PFSK-1 (cell line): ENCODE measurements at regions not wholly inside any gene's neighbourhood (a gene's known extent, or its start where the extent isn't known, plus 50 kb on each side); places are given as distances from the start of the nearest gene placed in this dataset.

ENCODE experiments used
- FOXP2 ChIP-seq: optimal IDR thresholded peaks from 2 replicates; pipeline ENCODE3; 2011; ENCODE audit warnings: borderline replicate concordance, control low read depth, inconsistent platforms; ENCODE audit not compliant: insufficient read depth; ENCODE audit errors: extremely low read length, extremely low read depth
- POLR2AphosphoS5 ChIP-seq: IDR thresholded peaks from 2 replicates; pipeline ENCODE4 v1.6.1; 2012; ENCODE audit warnings: low read depth, mild to moderate bottlenecking, control low read depth, low read length, moderate library complexity
- REST ChIP-seq, 2 experiments: IDR thresholded peaks; 2 replicates each; pipeline versions ENCODE4 v1.6.1 to v1.8.0; 2011 to 2012; ENCODE audit warnings: low read depth in 2 of 2, low read length in 2 of 2, control low read depth in 1 of 2, inconsistent platforms in 1 of 2, mild to moderate bottlenecking in 1 of 2, moderate library complexity in 1 of 2; ENCODE audit not compliant: insufficient read depth in 1 of 2
- TAF1 ChIP-seq: IDR thresholded peaks from 2 replicates; pipeline ENCODE4 v1.6.1; 2012; ENCODE audit warnings: low read length, control low read depth, borderline replicate concordance; ENCODE audit not compliant: insufficient read depth

GRCh38 chr1:36653850-36654249, 171.1 kb upstream of the CSF3R start:
- TF ChIP-seq REST (IDR thresholded peaks at IDR 0.05; ENCODE audit: insufficient read depth in 1 of 2, low read depth in 2 of 2, low read length in 2 of 2), result no peak
- TF ChIP-seq TAF1, result no peak
- TF ChIP-seq POLR2AphosphoS5, result no peak
- TF ChIP-seq FOXP2, result no peak
